H1 (cell line): ENCODE measurements at regions not wholly inside any gene's neighbourhood (a gene's known extent, or its start where the extent isn't known, plus 50 kb on each side); places are given as distances from the start of the nearest gene placed in this dataset.

Experiments
- CTCF ChIA-PET: fragments of 300-600 bp; sonication (Branson Sonifier 250); formaldehyde crosslinking; loops from one replicate; lab custom pipeline; 2021; ENCODE audit not compliant: partially characterized antibody; lab: Charles Lee
- POLR2A ChIA-PET: fragments of 300-600 bp; sonication (Branson Sonifier 250); formaldehyde crosslinking; loops from one replicate; lab custom pipeline; 2021; ENCODE audit warnings: inconsistent platforms; ENCODE audit not compliant: partially characterized antibody; lab: Charles Lee
- DNase-seq, 2 experiments: peaks; one replicate each; pipeline versions ENCODE4 v3.0.0 to v3.0.0-alpha.2; 2010 to 2022; ENCODE audit warnings: low spot score in 2 of 2, low read depth in 1 of 2, mixed read lengths in 1 of 2
- FAIRE-seq: peaks from 2 replicates; lab custom pipeline; 2011; peaks lifted over from hg19 to GRCh38; lab: Jason Lieb, UNC
- H2AFZ ChIP-seq: 2 replicates; pipeline ENCODE4 v1.8.1; 2012; ENCODE audit warnings: low read length, inconsistent platforms
- H2AK5ac ChIP-seq: 2 replicates; pipeline ENCODE4 v1.6.1; 2013; ENCODE audit warnings: low read depth, low read length
- H2BK120ac ChIP-seq: replicated peaks from 2 replicates; pipeline ENCODE3; 2013; ENCODE audit warnings: low read depth, low read length, inconsistent platforms
- H2BK12ac ChIP-seq: 2 replicates; pipeline ENCODE4 v1.6.1; 2013; ENCODE audit warnings: low read depth, low read length
- H2BK15ac ChIP-seq: 2 replicates; pipeline ENCODE4 v1.6.1; 2013; ENCODE audit warnings: low read length
- H2BK20ac ChIP-seq: 2 replicates; pipeline ENCODE4 v1.6.1; 2013; ENCODE audit warnings: low read length
- H2BK5ac ChIP-seq: 2 replicates; pipeline ENCODE4 v1.6.1; 2013; ENCODE audit warnings: low read depth, low read length
- H3K14ac ChIP-seq: 2 replicates; pipeline ENCODE4 v1.6.1; 2013; ENCODE audit warnings: inconsistent platforms; ENCODE audit not compliant: insufficient read length
- H3K18ac ChIP-seq: 2 replicates; pipeline ENCODE4 v1.6.1; 2013; ENCODE audit warnings: low read length; ENCODE audit errors: extremely low read depth
- H3K23ac ChIP-seq: 2 replicates; pipeline ENCODE4 v1.6.1; 2013; ENCODE audit warnings: inconsistent platforms; ENCODE audit not compliant: insufficient read length
- H3K23me2 ChIP-seq: 2 replicates; pipeline ENCODE4 v1.6.1; 2013; ENCODE audit warnings: low read depth, low read length
- H3K27ac ChIP-seq: 2 replicates; pipeline ENCODE4 v1.6.1; 2011; ENCODE audit warnings: low read depth, low read length, inconsistent platforms
- H3K27me3 ChIP-seq, 4 experiments: replicated peaks in 1 of 4; 1 replicate in 1 of 4; 2 replicates in 3 of 4; pipeline versions ENCODE4 v1.6.1 to v1.8.1; 2011 to 2013; ENCODE audit warnings: low read length in 3 of 4, mild to moderate bottlenecking in 3 of 4, inconsistent platforms in 2 of 4, mixed read lengths in 2 of 4, moderate library complexity in 1 of 4; ENCODE audit not compliant: control insufficient read depth in 3 of 4, insufficient read depth in 3 of 4; ENCODE audit errors: extremely low read depth in 1 of 4
- H3K36me3 ChIP-seq, 4 experiments: 2 replicates each; pipeline versions ENCODE4 v1.6.1 to v1.8.1; 2011 to 2013; ENCODE audit warnings: mild to moderate bottlenecking in 4 of 4, low read length in 3 of 4, moderate library complexity in 2 of 4, control low read depth in 1 of 4, inconsistent platforms in 1 of 4; ENCODE audit not compliant: insufficient read depth in 4 of 4, control insufficient read depth in 2 of 4
- H3K4ac ChIP-seq: replicated peaks from 2 replicates; pipeline ENCODE3; 2013; ENCODE audit warnings: low read length, low read depth, mixed read lengths, inconsistent platforms; ENCODE audit not compliant: insufficient read length
- H3K4me1 ChIP-seq, 4 experiments: replicated peaks in 1 of 4; 1 replicate in 1 of 4; 2 replicates in 3 of 4; pipeline versions ENCODE4 v1.6.1 to v1.8.1; 2011 to 2013; ENCODE audit warnings: low read length in 3 of 4, inconsistent platforms in 2 of 4, mixed read lengths in 1 of 4; ENCODE audit not compliant: insufficient read depth in 4 of 4, control insufficient read depth in 3 of 4
- H3K4me2 ChIP-seq, 2 experiments: 2 replicates each; pipeline versions ENCODE4 v1.6.1 to v1.8.1; 2011 to 2013; ENCODE audit warnings: low read depth in 2 of 2, low read length in 2 of 2, control low read depth in 1 of 2, inconsistent platforms in 1 of 2, mild to moderate bottlenecking in 1 of 2; ENCODE audit not compliant: insufficient read depth in 1 of 2
- H3K4me3 ChIP-seq, 4 experiments: fragments of 200-600, 300-600 bp in 1 of 4; sonication (generic), shearing (Covaris generic), sonication (Bioruptor Twin) in 1 of 4; 2 replicates each; pipeline versions ENCODE4 v1.5.1 to v1.8.1; 2011 to 2016; ENCODE audit warnings: low read length in 4 of 4, low read depth in 3 of 4, control low read depth in 2 of 4, inconsistent platforms in 2 of 4, mild to moderate bottlenecking in 2 of 4, mixed read lengths in 1 of 4, moderate library complexity in 1 of 4; ENCODE audit not compliant: insufficient read depth in 2 of 4; ENCODE audit errors: extremely low read depth in 1 of 4
- H3K56ac ChIP-seq: replicated peaks from 2 replicates; pipeline ENCODE3; 2013; ENCODE audit warnings: low read depth, mild to moderate bottlenecking, mixed read lengths, low read length, inconsistent platforms; ENCODE audit not compliant: insufficient read length
- H3K79me1 ChIP-seq: 2 replicates; pipeline ENCODE4 v1.6.1; 2013; ENCODE audit warnings: low read depth, low read length, control low read depth
- H3K79me2 ChIP-seq, 2 experiments: 2 replicates each; pipeline versions ENCODE4 v1.6.1 to v1.8.1; 2012 to 2013; ENCODE audit warnings: low read length in 2 of 2, mild to moderate bottlenecking in 2 of 2, inconsistent platforms in 1 of 2; ENCODE audit not compliant: insufficient read depth in 2 of 2, control insufficient read depth in 1 of 2
- H3K9ac ChIP-seq, 4 experiments: replicated peaks in 1 of 4; 1 replicate in 1 of 4; 2 replicates in 3 of 4; pipeline versions ENCODE4 v1.6.1 to v1.8.1; 2011 to 2013; ENCODE audit warnings: low read depth in 3 of 4, low read length in 3 of 4, control low read depth in 2 of 4, mild to moderate bottlenecking in 2 of 4, moderate library complexity in 2 of 4, inconsistent platforms in 1 of 4; ENCODE audit errors: extremely low read depth in 1 of 4
- H3K9me3 ChIP-seq, 2 experiments: 2 replicates each; pipeline versions ENCODE4 v1.6.1 to v1.8.1; 2012 to 2013; ENCODE audit warnings: mild to moderate bottlenecking in 2 of 2, moderate library complexity in 2 of 2, control low read depth in 1 of 2, inconsistent platforms in 1 of 2, low read depth in 1 of 2, low read length in 1 of 2, mixed read lengths in 1 of 2; ENCODE audit not compliant: insufficient read depth in 2 of 2
- H4K20me1 ChIP-seq, 2 experiments: replicated peaks in 1 of 2; 2 replicates each; pipeline versions ENCODE3 to v1.8.1; 2011 to 2013; ENCODE audit warnings: inconsistent platforms in 2 of 2, low read length in 2 of 2, mild to moderate bottlenecking in 1 of 2; ENCODE audit not compliant: insufficient read depth in 2 of 2, control insufficient read depth in 1 of 2
- H4K5ac ChIP-seq: 2 replicates; pipeline ENCODE4 v1.6.1; 2013; ENCODE audit warnings: low read length, low read depth, mixed read lengths, inconsistent platforms; ENCODE audit not compliant: insufficient read length
- H4K8ac ChIP-seq: 2 replicates; pipeline ENCODE4 v1.8.0; 2013; ENCODE audit warnings: mild to moderate bottlenecking, moderate library complexity, low read length, inconsistent platforms; ENCODE audit not compliant: insufficient read depth; ENCODE audit errors: extremely low read depth
- H4K91ac ChIP-seq: replicated peaks from 2 replicates; pipeline ENCODE3; 2013; ENCODE audit warnings: low read length, mixed read lengths, inconsistent platforms; ENCODE audit not compliant: insufficient read length
- EZH2 ChIP-seq: fragments of 200-600 bp; sonication (generic); IDR thresholded peaks from 2 replicates; pipeline ENCODE4 v1.7.1; 2012; ENCODE audit warnings: low read depth, mild to moderate bottlenecking, moderate library complexity, low read length, inconsistent platforms; ENCODE audit not compliant: severe bottlenecking
- GTF2F1 ChIP-seq: IDR thresholded peaks from 2 replicates; pipeline ENCODE4 v1.6.1; 2012; ENCODE audit warnings: low read depth, low read length, improper control_type of control experiment, borderline replicate concordance
- HDAC2 ChIP-seq, 2 experiments: fragments of 300-600 bp in 1 of 2; sonication (generic) in 1 of 2; IDR thresholded peaks; 2 replicates each; pipeline ENCODE4 v1.6.1; 2011 to 2012; ENCODE audit warnings: low read depth in 2 of 2, low read length in 2 of 2, mild to moderate bottlenecking in 2 of 2, moderate library complexity in 2 of 2, borderline replicate concordance in 1 of 2, inconsistent platforms in 1 of 2
- JUND ChIP-seq: IDR thresholded peaks from 2 replicates; pipeline ENCODE4 v1.6.1; 2011; ENCODE audit warnings: mild to moderate bottlenecking, improper control_type of control experiment, low read length
- POLR2A ChIP-seq, 2 experiments: IDR thresholded peaks; 1 replicate in 1 of 2; 2 replicates in 1 of 2; pipeline ENCODE4 v1.6.1; 2011; ENCODE audit warnings: low read depth in 2 of 2, low read length in 2 of 2, mild to moderate bottlenecking in 2 of 2; ENCODE audit errors: control extremely low read depth in 1 of 2
- RXRA ChIP-seq: IDR thresholded peaks from 2 replicates; pipeline ENCODE4 v1.6.1; 2011; ENCODE audit warnings: low read depth, mild to moderate bottlenecking, low read length, moderate library complexity; ENCODE audit not compliant: insufficient read depth
- YY1 ChIP-seq: IDR thresholded peaks from 2 replicates; pipeline ENCODE4 v1.6.1; 2011; ENCODE audit warnings: low read depth, mild to moderate bottlenecking, low read length
- WGBS, 2 experiments: shearing (Covaris generic) in 1 of 2; methylation state at CpG; one replicate each; pipeline versions ENCODE4 v1.1.6 to v1.1.7; 2013 to 2015; ENCODE audit warnings: low lambda C conversion rate in 2 of 2, mixed read lengths in 2 of 2, inconsistent platforms in 1 of 2, low coverage in 1 of 2, missing lambda C conversion rate in 1 of 2; ENCODE audit not compliant: insufficient replicate concordance in 2 of 2, insufficient coverage in 1 of 2, insufficient read length in 1 of 2; ENCODE audit errors: extremely low coverage in 1 of 2, missing lambda C conversion rate in 1 of 2; 5-methylcytosine and 5-hydroxymethylcytosine counted together

DNA sequence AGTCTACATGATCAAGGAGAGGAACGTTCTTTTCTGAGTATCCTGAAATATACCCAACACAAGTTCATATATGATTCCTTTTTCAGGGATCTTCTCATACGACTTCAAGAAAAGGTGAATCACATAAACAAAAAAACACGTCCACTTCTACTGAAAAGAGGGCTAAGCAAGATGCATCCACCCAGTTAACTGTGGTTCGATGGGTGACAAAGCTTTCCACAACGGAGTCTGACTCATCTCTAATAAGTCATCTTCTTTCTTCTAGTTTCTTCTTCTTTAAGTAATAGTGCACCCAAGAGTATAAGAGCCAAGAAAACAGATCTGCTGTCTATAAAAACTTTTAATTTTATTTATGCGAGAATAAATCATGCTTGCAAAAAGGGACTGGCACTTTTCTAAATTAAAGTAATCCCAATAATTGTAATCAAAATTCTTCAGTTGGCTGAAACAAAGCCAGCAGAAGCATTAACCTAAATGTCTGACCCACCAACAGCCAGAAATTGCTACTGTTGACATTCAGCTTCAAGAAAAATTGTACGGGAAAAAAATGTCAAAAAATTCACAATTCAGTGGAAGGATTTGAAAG, 146.9 kb upstream of the ANK3 start:
- no peak overlapping the region for H2BK20ac ChIP-seq
- H4K20me1 ChIP-seq = no peaks in the 10 kb centered on the region
- CTCF ChIA-PET = interaction anchor here (0.6 kb wide), 1 partner anchor 838 kb away, joined by 4 read pairs; no protein-coding TSS in a partner anchor
- POLR2A ChIA-PET = no interaction called here
- no peak overlapping the region for H2AK5ac ChIP-seq
- no peak for FAIRE-seq
- no peak overlapping the region for H4K91ac ChIP-seq
- H3K14ac ChIP-seq = no peak overlapping the region
- no peaks in the 10 kb centered on the region for H3K9me3 ChIP-seq
- no peak overlapping the region for H3K9ac ChIP-seq
- no peak overlapping the region for H4K8ac ChIP-seq
- H3K23ac ChIP-seq = no peak overlapping the region
- no peak overlapping the region for H2AFZ ChIP-seq
- TF ChIP-seq HDAC2 (IDR thresholded peaks at IDR 0.05; ENCODE audit: borderline replicate concordance in 1 of 2, low read depth in 2 of 2, low read length in 2 of 2) = no peak
- TF ChIP-seq JUND = no peak
- TF ChIP-seq RXRA = no peak
- no peak for TF ChIP-seq YY1
- no peak for TF ChIP-seq EZH2
- no peak for TF ChIP-seq POLR2A (IDR thresholded peaks at IDR 0.05; ENCODE audit: control extremely low read depth in 1 of 2, low read depth in 2 of 2, low read length in 2 of 2)
- no peak for TF ChIP-seq GTF2F1
- TF ChIP-seq, all 59 proteins: peak for 0
- H3K27ac ChIP-seq = no peak overlapping the region
- H2BK15ac ChIP-seq = no peak overlapping the region
- H4K5ac ChIP-seq = no peak overlapping the region
- no peak overlapping the region for H2BK5ac ChIP-seq
- H3K27me3 ChIP-seq = no peaks in the 10 kb centered on the region
- no peak overlapping the region for H3K4ac ChIP-seq
- no peak overlapping the region for H3K4me3 ChIP-seq
- no peak overlapping the region for H3K18ac ChIP-seq
- no peaks in the 10 kb centered on the region for H3K36me3 ChIP-seq
- 87% methylated on average over 7 of the region's 7 CpGs; no CpG with 5 or more reads in 1 of the 2 experiments for whole genome bisulfite sequencing, 2 experiments
- H3K79me1 ChIP-seq = no peaks in the 10 kb centered on the region
- no peak overlapping the region for H2BK120ac ChIP-seq
- no peak for DNase-seq
- H3K4me2 ChIP-seq = no peak overlapping the region
- H3K23me2 ChIP-seq = no peaks in the 10 kb centered on the region
- H3K4me1 ChIP-seq = peaks cover 0 to 9% (median 4%) of the 10 kb centered on the region in 4 experiments; a peak in 3 of 7 replicates
- H3K79me2 ChIP-seq = no peaks in the 10 kb centered on the region
- no peak overlapping the region for H2BK12ac ChIP-seq
- no peak overlapping the region for H3K56ac ChIP-seq
